Vagina (tissue), 2 donors: ENCODE measurements at regions not wholly inside any gene's neighbourhood (a gene's known extent, or its start where the extent isn't known, plus 50 kb on each side); places are given as distances from the start of the nearest gene placed in this dataset.

ENCODE experiments used
- POLR2A ChIP-seq, 2 donors: fragments of 450-650 bp; IDR thresholded peaks; one replicate each; pipeline ENCODE4 v1.6.1; 2017; ENCODE audit warnings: antibody characterized with exemption in 2 of 2, mild to moderate bottlenecking in 2 of 2, moderate library complexity in 2 of 2
- TF ChIP-seq, protein P1 (sequence below), 3 experiments: fragments of 450-650 bp in 2 of 3; fragments of 200-600 bp in 1 of 3; sonication (generic) in 1 of 3; IDR thresholded peaks; one replicate each; pipeline ENCODE4 v1.5.1; 2017 to 2019; ENCODE audit warnings: antibody characterized with exemption in 3 of 3, mild to moderate bottlenecking in 2 of 3, moderate library complexity in 2 of 3

DNA sequence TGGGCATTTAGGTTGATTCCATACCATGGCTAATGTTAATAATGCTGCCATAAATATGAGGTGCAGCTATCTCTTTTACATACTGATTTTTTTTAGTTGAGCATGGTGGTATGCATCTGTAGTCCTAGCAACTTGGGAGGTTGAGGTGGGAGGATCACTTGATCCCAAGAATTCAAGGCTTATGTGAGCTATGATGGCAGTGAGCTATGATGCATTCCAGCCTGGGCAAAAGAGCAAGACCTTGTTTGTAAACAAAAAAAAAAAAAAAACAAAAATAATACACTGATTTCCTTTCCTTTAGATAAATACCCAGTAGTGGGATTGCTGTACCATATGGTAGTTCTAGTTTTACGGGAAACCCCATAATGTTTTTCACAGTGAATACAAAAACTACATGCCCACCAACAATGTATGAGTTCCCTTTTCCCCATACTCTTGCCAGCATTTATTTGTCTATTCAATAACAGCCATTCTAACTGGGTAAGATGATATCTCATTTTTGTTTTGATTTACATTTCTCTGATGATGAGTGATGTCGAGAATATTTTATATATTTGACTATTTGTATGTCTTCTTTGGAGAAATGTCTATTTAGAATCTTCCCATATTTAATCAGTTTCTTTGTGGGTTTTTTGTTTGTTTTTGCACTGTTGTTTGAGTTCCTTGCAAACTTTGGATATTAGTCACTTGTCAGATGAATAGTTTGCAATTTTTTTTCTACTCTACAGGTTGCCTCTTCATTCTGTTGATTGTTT, 281.0 kb upstream of the KYNU start:
- TF ChIP-seq POLR2A (IDR thresholded peaks at IDR 0.05) = no peak
- TF ChIP-seq, protein P1, sequence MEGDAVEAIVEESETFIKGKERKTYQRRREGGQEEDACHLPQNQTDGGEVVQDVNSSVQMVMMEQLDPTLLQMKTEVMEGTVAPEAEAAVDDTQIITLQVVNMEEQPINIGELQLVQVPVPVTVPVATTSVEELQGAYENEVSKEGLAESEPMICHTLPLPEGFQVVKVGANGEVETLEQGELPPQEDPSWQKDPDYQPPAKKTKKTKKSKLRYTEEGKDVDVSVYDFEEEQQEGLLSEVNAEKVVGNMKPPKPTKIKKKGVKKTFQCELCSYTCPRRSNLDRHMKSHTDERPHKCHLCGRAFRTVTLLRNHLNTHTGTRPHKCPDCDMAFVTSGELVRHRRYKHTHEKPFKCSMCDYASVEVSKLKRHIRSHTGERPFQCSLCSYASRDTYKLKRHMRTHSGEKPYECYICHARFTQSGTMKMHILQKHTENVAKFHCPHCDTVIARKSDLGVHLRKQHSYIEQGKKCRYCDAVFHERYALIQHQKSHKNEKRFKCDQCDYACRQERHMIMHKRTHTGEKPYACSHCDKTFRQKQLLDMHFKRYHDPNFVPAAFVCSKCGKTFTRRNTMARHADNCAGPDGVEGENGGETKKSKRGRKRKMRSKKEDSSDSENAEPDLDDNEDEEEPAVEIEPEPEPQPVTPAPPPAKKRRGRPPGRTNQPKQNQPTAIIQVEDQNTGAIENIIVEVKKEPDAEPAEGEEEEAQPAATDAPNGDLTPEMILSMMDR (IDR thresholded peaks at IDR 0.05) = no peak
